Calu3 (cell line): ENCODE measurements at regions not wholly inside any gene's neighbourhood (a gene's known extent, or its start where the extent isn't known, plus 50 kb on each side); places are given as distances from the start of the nearest gene placed in this dataset.

Experiments
- BruUV-seq: library from RNA; stranded (reverse); fragments of 400-500 nt; replicated peaks from 2 replicates; lab custom pipeline; 2021; lab: Mats Ljungman, UMichigan
- CTCF ChIA-PET: fragments of 300-600 bp; sonication (Branson Sonifier 250); formaldehyde crosslinking; loops from one replicate; lab custom pipeline; 2022; ENCODE audit warnings: antibody characterized with exemption; lab: Charles Lee
- DNase-seq: peaks from one replicate; pipeline ENCODE4 v3.0.0; 2022
- H3K27ac Mint-ChIP-seq: one replicate; pipeline ENCODE4 v1.8.0; 2022; ENCODE audit warnings: mixed read lengths; ENCODE audit not compliant: unreplicated experiment
- H3K27me3 Mint-ChIP-seq: one replicate; pipeline ENCODE4 v1.8.0; 2022; ENCODE audit warnings: mixed read lengths; ENCODE audit not compliant: unreplicated experiment
- H3K36me3 Mint-ChIP-seq: one replicate; pipeline ENCODE4 v1.8.0; 2022; ENCODE audit warnings: mild to moderate bottlenecking, moderate library complexity, mixed read lengths; ENCODE audit not compliant: insufficient read depth, unreplicated experiment
- H3K4me1 Mint-ChIP-seq: one replicate; pipeline ENCODE4 v1.8.0; 2022; ENCODE audit warnings: mild to moderate bottlenecking, low read depth, mixed read lengths; ENCODE audit not compliant: unreplicated experiment
- H3K4me3 Mint-ChIP-seq: one replicate; pipeline ENCODE4 v1.8.0; 2022; ENCODE audit warnings: mild to moderate bottlenecking, low read depth, moderate library complexity, mixed read lengths; ENCODE audit not compliant: unreplicated experiment
- H3K9me3 Mint-ChIP-seq: one replicate; pipeline ENCODE4 v1.8.0; 2022; ENCODE audit warnings: low read depth, mixed read lengths; ENCODE audit not compliant: unreplicated experiment
- CTCF ChIP-seq: fragments of 200-600 bp; IDR thresholded peaks from one replicate; pipeline ENCODE4 v1.8.0; 2022; ENCODE audit warnings: antibody characterized with exemption; ENCODE audit not compliant: unreplicated experiment
- intact Hi-C: fragments of 100-400 bp; cut with micrococcal nuclease; formaldehyde crosslinking; loops from one replicate; pipeline ENCODE4 v1.10.0; 2022; ENCODE audit not compliant: unreplicated experiment

DNA sequence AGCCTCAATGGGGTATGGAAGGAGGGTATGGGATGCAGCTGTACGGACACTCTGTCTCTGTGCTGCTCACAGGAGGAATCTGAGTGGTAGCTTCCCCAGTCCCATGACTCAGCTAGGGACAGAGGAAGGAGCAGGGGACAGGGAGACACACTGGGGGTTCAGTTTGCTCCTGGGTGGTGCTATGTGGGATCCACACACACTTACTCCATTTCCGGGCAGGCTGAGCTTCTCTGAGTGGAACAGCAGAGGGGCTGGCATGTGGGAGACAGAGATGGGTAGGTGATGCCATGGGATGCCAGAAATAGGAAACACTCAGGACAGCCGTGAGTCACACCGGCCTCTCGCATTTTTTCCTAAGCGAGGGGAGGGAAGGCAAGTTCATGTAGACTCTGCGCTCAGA, 59.2 kb upstream of the KIRREL3 start:
- CTCF ChIA-PET, result no interaction called here
- intact Hi-C loops, result no loop called here
- no peaks in the 10 kb centered on the region for H3K27me3 Mint-ChIP-seq
- TF ChIP-seq CTCF, result no peak
- peaks cover 7% of the 10 kb centered on the region for H3K4me1 Mint-ChIP-seq
- peaks cover 2% of the 10 kb centered on the region for H3K9me3 Mint-ChIP-seq
- H3K27ac Mint-ChIP-seq, result no peak overlapping the region
- H3K36me3 Mint-ChIP-seq, result no peaks in the 10 kb centered on the region
- no peak overlapping the region for H3K4me3 Mint-ChIP-seq
- no peak for DNase-seq
- no TSS peak for BruUV-seq

DNA sequence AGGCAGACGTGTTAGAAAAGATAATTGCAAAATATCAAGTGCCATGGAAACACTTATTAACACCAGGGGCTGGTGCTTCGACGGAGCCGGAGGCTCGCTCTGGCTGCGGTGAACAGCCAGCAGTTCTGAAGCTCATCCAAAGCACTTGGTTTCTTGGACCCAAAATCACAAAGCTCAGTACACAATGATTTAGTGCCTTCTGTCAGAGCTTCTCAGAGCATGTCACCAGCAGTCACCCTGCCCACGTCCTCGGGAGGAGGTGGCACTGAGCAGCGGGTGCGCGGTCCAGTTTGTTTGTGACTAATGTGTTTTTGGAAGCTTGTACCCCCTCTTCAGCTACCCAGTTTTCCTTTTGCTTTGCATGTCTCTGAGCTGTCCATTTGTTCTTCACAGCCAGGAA, 58.7 kb upstream of the KIRREL3 start:
- DNase-seq, result no peak
- peaks cover 7% of the 10 kb centered on the region for H3K4me1 Mint-ChIP-seq
- H3K9me3 Mint-ChIP-seq, result peaks cover 2% of the 10 kb centered on the region
- H3K27me3 Mint-ChIP-seq, result no peaks in the 10 kb centered on the region
- CTCF ChIA-PET, result no interaction called here
- no TSS peak for BruUV-seq
- intact Hi-C loops, result no loop called here
- no peak overlapping the region for H3K4me3 Mint-ChIP-seq
- H3K36me3 Mint-ChIP-seq, result no peaks in the 10 kb centered on the region
- TF ChIP-seq CTCF, result no peak
- H3K27ac Mint-ChIP-seq, result no peak overlapping the region

DNA sequence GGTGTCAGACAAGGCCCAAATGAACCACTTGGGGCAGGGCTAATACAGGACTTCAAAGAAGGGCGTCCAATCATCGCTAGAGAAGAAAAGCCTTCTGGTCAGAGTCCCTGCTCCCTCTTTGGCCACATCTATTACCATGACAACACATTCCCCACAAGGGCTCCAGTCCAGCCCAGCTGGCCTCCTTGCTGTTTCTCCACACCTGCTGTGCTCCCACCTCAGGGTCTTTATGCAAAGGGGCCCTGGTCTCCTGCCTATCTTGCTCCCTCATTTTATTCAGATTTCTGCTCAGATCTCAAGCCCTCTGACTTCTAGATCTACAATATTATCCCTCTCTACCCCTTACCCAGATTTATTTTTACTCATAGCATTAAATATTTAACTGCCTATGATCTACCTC, 58.0 kb upstream of the KIRREL3 start:
- Mint-ChIP-seq H3K4me1 (peaks cover 7% of the 10 kb centered on the region), H3K27me3 (no peaks in the 10 kb centered on the region), H3K9me3 (peaks cover 2% of the 10 kb centered on the region), H3K4me3 (no peak overlapping the region), H3K27ac (no peak overlapping the region), H3K36me3 (no peaks in the 10 kb centered on the region)
- no TSS peak for BruUV-seq
- no peak for DNase-seq
- CTCF ChIA-PET, result no interaction called here
- intact Hi-C loops, result no loop called here
- no peak for TF ChIP-seq CTCF

- no peak for TF ChIP-seq CTCF
- no peak overlapping the region for H3K27ac Mint-ChIP-seq
- H3K27me3 Mint-ChIP-seq, result no peaks in the 10 kb centered on the region
- H3K9me3 Mint-ChIP-seq, result peaks cover 5% of the 10 kb centered on the region
- intact Hi-C loops, result no loop called here
- BruUV-seq, result no TSS peak
- no peak overlapping the region for H3K4me3 Mint-ChIP-seq
- peaks cover 7% of the 10 kb centered on the region for H3K4me1 Mint-ChIP-seq
- CTCF ChIA-PET, result no interaction called here
- H3K36me3 Mint-ChIP-seq, result no peaks in the 10 kb centered on the region
- DNase-seq, result no peak
Observed at GRCh38 chr11:127057126-127057525, 56.6 kb upstream of the KIRREL3 start.
